ENCODE measurements at regions not wholly inside any gene's neighbourhood (a gene's known extent, or its start where the extent isn't known, plus 50 kb on each side); places are given as distances from the start of the nearest gene placed in this dataset.
A peak's percentile ranks its signal among the peaks of the same experiment; 100 is the strongest.

DNA sequence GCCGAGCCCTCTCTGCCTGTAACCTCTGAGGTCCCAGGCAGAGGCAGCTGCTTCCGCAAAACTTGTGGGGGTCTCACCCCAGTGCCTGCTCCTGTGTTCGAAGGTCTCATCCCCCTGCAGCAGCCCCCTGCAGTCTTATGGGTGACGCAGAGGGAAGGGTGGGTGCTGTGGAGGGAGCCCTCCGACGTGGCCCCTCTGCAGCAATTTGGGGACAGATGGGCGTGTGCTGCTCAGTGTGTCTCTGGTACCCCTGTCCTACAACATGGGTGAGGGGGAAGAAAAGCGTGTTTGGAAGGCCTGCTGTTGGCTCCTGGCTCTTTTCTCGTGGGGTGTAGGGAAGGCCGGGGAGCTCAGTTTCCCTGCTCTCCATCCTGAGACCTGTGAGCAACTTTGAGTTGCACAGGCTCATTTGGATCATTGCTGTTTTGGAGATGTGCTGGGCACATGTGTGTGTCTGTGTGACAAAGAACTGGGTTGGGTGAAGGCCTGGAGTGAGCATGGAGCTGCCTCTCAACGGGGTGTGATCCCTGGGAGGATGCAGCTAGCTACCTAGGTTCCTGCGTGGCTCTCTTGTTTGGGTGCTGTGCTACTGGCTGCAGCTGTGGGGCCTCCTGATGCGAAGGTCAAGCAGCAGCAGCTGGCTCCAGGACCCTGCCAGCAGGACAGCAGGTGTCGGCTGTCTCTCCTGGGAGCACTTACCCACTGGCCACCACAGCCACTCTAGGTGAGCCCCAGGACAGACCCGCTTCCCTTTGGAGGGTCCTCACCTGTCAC is 179.6 kb upstream of the PITX1 start:
- DNase-seq (no peak), ATAC-seq (ENCODE audit: insufficient read depth, low read depth) (no peak)
- H3K4me2 ChIP-seq (ENCODE audit: insufficient read depth, low read length): no peak overlapping the region
- H3K27me3 ChIP-seq (ENCODE audit: insufficient read depth, low read length, poor library complexity): no peaks in the 10 kb centered on the region
- no peak overlapping the region for H3K4me3 ChIP-seq (ENCODE audit: low read depth in 1 of 2, low read length in 2 of 2)
- no peaks in the 10 kb centered on the region for H3K4me1 ChIP-seq (ENCODE audit: insufficient read depth, low read length)
- H2AFZ ChIP-seq (ENCODE audit: low read depth, low read length): no peak overlapping the region
- H3K9ac ChIP-seq (ENCODE audit: low read depth, low read length): no peak overlapping the region
- no peak overlapping the region for H3K27ac ChIP-seq (ENCODE audit: low read length)
- no peaks in the 10 kb centered on the region for H3K79me2 ChIP-seq (ENCODE audit: insufficient read depth, low read length)
- H3K9me3 ChIP-seq (ENCODE audit: insufficient read depth, low read length, severe bottlenecking): no peaks in the 10 kb centered on the region
- TF ChIP-seq, protein P1, sequence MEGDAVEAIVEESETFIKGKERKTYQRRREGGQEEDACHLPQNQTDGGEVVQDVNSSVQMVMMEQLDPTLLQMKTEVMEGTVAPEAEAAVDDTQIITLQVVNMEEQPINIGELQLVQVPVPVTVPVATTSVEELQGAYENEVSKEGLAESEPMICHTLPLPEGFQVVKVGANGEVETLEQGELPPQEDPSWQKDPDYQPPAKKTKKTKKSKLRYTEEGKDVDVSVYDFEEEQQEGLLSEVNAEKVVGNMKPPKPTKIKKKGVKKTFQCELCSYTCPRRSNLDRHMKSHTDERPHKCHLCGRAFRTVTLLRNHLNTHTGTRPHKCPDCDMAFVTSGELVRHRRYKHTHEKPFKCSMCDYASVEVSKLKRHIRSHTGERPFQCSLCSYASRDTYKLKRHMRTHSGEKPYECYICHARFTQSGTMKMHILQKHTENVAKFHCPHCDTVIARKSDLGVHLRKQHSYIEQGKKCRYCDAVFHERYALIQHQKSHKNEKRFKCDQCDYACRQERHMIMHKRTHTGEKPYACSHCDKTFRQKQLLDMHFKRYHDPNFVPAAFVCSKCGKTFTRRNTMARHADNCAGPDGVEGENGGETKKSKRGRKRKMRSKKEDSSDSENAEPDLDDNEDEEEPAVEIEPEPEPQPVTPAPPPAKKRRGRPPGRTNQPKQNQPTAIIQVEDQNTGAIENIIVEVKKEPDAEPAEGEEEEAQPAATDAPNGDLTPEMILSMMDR (IDR thresholded peaks at IDR 0.05; ENCODE audit: borderline replicate concordance, extremely low read depth, low read length, poor library complexity, severe bottlenecking): no peak
- TF ChIP-seq EZH2 (IDR thresholded peaks at IDR 0.05; ENCODE audit: borderline replicate concordance, low read depth, low read length, severe bottlenecking): no peak
- H3K36me3 ChIP-seq (ENCODE audit: insufficient read depth, low read length): no peaks in the 10 kb centered on the region
- H4K20me1 ChIP-seq (ENCODE audit: insufficient read depth, low read length): no peaks in the 10 kb centered on the region

GRCh38 chr5:135213027-135213386 is 179.0 kb upstream of the PITX1 start:
- DNase-seq (no peak), ATAC-seq (ENCODE audit: insufficient read depth, low read depth) (no peak)
- Histone ChIP-seq H3K27me3 (ENCODE audit: insufficient read depth, low read length, poor library complexity) (no peaks in the 10 kb centered on the region), H4K20me1 (ENCODE audit: insufficient read depth, low read length) (no peaks in the 10 kb centered on the region), H3K79me2 (ENCODE audit: insufficient read depth, low read length) (no peaks in the 10 kb centered on the region), H2AFZ (ENCODE audit: low read depth, low read length) (no peak overlapping the region), H3K4me1 (ENCODE audit: insufficient read depth, low read length) (no peaks in the 10 kb centered on the region), H3K36me3 (ENCODE audit: insufficient read depth, low read length) (no peaks in the 10 kb centered on the region), H3K27ac (ENCODE audit: low read length) (no peak overlapping the region), H3K4me3 (ENCODE audit: low read depth in 1 of 2, low read length in 2 of 2) (no peak overlapping the region), H3K9me3 (ENCODE audit: insufficient read depth, low read length, severe bottlenecking) (no peaks in the 10 kb centered on the region), H3K4me2 (ENCODE audit: insufficient read depth, low read length) (no peak overlapping the region), H3K9ac (ENCODE audit: low read depth, low read length) (no peak overlapping the region)
- no peak for TF ChIP-seq EZH2 (IDR thresholded peaks at IDR 0.05; ENCODE audit: borderline replicate concordance, low read depth, low read length, severe bottlenecking)
- TF ChIP-seq, protein P1 (IDR thresholded peaks at IDR 0.05; ENCODE audit: borderline replicate concordance, extremely low read depth, low read length, poor library complexity, severe bottlenecking): no peak

DNA sequence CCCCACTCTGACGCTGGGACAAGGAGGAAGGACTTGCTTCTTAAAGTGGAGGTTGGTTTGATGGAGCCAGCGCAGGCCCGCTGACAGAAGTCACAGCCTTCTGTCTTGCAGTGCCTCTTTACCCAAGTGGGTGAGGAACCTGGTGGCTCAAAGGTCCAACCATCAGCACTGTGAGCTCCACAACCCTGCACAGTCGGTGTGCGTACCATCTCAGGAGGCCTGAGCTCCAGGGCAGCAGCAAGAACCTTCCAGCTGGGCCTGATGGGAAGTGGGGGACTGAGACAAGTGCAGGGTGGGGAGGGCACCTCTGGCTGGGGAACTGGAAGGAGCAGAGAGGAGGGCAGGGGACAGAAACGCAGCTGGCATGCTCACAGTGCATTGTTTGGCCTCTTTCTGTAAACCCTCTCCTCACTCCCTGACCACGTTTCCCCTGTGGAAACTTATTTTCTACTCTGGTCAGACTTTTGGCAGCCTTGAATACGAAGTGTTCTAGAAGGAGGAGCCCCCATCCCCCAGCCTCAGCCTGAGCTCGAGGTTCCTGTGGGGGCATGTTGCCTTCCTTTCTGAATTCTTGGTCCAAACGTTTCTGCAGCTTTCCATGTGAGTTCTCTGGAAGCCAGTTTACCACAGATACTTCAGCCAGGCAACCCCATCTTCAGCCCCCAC is 178.5 kb upstream of the PITX1 start:
- TF ChIP-seq EZH2 (IDR thresholded peaks at IDR 0.05; ENCODE audit: borderline replicate concordance, low read depth, low read length, severe bottlenecking): no peak
- TF ChIP-seq, protein P1 (IDR thresholded peaks at IDR 0.05; ENCODE audit: borderline replicate concordance, extremely low read depth, low read length, poor library complexity, severe bottlenecking): no peak
- Histone ChIP-seq H3K9me3 (ENCODE audit: insufficient read depth, low read length, severe bottlenecking) (no peaks in the 10 kb centered on the region), H2AFZ (ENCODE audit: low read depth, low read length) (no peak overlapping the region), H3K27me3 (ENCODE audit: insufficient read depth, low read length, poor library complexity) (no peaks in the 10 kb centered on the region), H3K4me2 (ENCODE audit: insufficient read depth, low read length) (no peak overlapping the region), H3K9ac (ENCODE audit: low read depth, low read length) (no peak overlapping the region), H4K20me1 (ENCODE audit: insufficient read depth, low read length) (no peaks in the 10 kb centered on the region), H3K27ac (ENCODE audit: low read length) (no peak overlapping the region), H3K4me1 (ENCODE audit: insufficient read depth, low read length) (no peaks in the 10 kb centered on the region), H3K79me2 (ENCODE audit: insufficient read depth, low read length) (no peaks in the 10 kb centered on the region), H3K36me3 (ENCODE audit: insufficient read depth, low read length) (no peaks in the 10 kb centered on the region), H3K4me3 (ENCODE audit: low read depth in 1 of 2, low read length in 2 of 2) (no peak overlapping the region)
- no peak for DNase-seq
- ATAC-seq (ENCODE audit: insufficient read depth, low read depth): 0 out of 3 replicates have a peak, but pooled peaks have one; percentile 22
